Cardiac septum (tissue), 1 donor: ENCODE measurements at regions not wholly inside any gene's neighbourhood (a gene's known extent, or its start where the extent isn't known, plus 50 kb on each side); places are given as distances from the start of the nearest gene placed in this dataset.

Experiments
- DNase-seq: peaks from one replicate; pipeline ENCODE4 v3.0.0-alpha.2; 2020; ENCODE audit warnings: low spot score
- intact Hi-C: fragments of 100-400 bp; cut with DNase I; formaldehyde crosslinking; loops from one replicate; pipeline ENCODE4 v1.14.0; 2022
- donor health status: DM: no; HTN: no; CAD: no.

DNA sequence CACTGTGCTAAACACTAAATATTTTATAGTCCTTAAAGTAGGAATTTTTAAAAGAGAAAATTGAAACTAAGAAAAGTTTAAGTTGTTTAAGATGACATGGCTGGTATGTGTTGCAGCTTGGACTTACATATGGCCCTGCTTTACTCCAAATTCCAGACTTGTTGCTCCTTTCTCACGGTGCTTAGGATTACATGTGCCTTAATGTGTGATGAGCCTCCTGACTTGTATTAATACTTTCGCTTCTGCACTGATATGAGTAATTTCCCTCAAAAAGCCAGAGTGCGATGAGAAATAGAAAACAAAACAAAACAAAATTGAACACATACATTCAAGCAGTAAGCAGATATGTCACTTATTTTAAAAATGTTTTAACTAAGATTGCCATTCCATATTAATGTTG is 250.2 kb downstream of the VGLL3 start:
- DNase-seq, result no peak
- intact Hi-C loops, result no loop called here

DNA sequence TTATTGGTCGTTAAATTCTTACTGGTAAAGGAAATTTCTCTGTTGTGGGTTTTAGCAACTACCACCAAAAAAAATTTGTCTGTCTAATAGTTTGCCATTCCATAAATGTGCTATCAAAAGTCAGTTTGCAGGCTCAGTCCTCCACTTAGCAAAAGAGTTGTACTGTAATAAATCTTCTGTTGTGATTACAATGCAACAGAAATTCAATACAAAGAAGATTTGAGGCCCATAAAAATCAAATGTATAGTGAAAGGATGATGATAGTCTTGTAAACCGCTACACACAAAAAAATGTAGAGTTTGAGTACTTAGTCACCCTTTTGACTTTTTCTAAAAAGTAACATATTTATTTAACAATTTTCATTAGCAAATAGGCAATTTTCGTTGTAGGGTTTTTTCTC is 251.7 kb downstream of the VGLL3 start:
- intact Hi-C loops, result no loop called here
- no peak for DNase-seq

DNA sequence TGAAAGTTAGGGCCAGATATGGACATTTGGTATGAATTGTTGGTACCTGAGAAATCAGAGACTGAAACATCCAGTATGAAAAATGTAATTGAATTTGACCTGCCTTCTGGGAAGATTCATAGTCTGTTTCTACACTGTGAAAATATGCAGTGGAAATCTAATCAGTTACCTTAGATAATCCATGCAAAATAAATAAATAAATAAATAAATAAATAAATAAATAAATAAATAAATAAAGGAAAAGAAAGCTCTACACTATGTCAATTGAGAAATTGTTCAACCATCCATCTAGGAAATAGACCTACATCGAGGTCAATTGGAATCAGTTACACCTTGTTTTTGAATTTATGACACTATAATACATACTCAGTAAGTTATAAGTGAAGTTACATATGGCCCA is 252.3 kb downstream of the VGLL3 start:
- no peak for DNase-seq
- intact Hi-C loops, result no loop called here

DNA sequence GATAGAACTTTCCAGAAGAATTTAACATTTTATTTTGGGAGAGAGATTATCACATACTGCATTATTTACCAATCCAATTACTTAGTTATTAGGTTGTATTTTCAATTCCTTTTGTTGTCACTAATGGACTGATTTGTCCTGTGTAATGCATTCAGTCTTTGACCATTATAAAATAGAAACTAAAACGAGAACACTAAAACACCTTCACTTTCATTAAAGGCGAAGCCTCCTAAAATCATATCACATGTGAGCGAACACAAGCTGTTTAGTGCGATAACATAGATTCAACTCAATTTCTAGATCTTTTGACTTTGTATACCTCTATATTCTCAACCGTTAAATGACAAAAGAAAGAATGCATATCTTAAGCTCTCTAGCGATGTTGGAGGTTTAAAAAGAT is 253.4 kb downstream of the VGLL3 start:
- intact Hi-C loops, result no loop called here

DNA sequence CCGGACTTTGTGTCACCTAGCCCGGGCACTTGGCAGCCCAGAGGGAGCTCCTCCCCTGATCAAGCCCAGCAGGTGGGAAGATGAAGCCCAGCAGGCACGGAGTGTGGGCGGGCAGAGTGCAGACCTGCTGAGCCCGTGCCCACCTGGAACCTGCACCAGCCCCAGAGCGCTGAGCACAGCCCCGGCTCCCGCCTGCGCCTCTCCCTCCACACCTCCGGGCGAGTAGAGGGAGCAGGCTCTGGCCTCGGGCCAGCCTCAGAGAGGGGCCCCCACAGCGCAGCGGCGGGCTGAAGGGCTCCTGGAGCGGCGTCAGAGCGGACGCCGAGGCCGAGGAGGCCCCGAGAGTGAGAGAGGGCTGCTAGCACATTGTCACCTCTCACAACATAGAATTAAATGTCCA is 257.7 kb downstream of the VGLL3 start:
- intact Hi-C loops, result no loop called here
- no peak for DNase-seq

More for the DNA sequence above, 253.4 kb downstream of the VGLL3 start:
- DNase-seq, result no peak

DNA sequence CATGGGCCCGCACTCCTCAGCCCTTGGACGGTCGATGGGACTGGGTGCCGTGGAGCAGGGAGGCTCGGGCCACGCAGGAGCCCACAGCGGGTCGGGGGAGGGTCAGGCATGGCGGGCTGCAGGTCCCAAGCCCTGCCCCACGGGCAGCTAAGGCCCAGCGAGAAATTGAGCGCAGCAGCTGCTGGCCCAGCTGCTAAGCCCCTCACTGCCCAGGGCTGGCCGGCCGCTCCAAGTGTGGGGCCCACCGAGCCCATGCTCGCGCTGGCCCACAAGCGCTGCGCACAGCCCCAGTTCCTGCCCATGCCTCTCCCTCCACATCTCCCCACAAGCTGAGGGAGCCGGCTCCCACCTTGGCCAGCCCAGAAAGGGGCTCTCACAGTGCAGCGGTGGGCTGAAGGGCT is 259.4 kb downstream of the VGLL3 start:
- intact Hi-C loops, result no loop called here
- DNase-seq, result no peak

DNA sequence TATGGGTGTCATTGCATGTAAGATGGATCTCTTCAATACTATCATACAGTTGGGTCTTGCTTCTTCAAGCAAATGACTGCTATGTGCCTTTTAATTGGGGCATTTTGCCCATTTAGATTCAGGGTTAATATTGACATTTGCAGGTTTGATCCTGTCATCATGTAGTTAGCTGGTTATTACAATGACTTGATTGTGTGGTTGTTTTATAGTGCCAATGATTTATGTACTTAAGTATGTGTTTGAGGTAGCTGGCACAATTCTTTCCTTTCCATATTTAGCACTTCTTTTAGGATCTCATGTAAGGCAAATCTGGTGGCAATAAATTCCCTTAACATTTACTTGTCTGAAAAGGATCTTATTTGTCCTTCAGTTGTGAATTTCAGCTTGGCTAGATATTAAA is 267.5 kb downstream of the VGLL3 start:
- DNase-seq, result no peak
- intact Hi-C loops, result no loop called here

DNA sequence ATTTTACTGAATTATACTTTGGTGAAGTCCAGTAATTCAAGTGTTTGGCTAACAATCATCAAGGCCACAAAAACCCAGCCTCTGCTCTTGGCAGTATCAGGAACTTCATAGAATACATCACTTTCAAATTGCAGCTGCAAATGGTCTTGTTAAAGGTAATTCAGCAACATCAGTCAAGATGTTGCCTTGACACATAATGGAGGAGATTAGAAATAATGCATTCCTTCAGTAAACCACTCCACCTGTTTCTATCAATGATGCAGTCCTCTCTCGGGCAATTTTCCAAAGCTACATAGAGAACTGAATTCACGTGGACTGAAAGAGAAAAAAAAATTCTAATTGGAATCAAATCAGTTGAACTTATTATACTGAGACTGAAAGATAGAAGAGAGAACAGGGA is 279.3 kb downstream of the VGLL3 start:
- intact Hi-C loops, result no loop called here
- DNase-seq, result no peak

DNA sequence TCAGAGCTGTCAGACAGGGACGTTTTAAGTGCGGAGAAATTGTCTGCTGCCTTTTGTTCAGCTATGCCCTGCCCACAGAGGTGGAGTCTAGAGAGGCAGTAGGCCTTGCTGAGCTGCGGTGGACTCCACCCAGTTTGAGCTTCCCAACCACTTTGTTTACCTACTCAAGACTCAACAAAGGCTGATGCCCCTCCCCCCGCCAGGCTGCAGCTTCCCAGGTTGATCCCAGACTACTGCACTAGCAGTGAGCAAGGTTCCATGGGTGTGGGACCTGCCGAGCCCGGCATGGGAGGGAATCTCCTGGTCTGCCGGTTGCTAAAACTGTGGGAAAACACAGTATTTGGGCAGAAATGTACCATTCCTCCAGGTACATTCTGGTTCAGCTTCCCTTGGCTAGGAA is 282.1 kb downstream of the VGLL3 start:
- intact Hi-C loops, result no loop called here
- DNase-seq, result no peak

DNA sequence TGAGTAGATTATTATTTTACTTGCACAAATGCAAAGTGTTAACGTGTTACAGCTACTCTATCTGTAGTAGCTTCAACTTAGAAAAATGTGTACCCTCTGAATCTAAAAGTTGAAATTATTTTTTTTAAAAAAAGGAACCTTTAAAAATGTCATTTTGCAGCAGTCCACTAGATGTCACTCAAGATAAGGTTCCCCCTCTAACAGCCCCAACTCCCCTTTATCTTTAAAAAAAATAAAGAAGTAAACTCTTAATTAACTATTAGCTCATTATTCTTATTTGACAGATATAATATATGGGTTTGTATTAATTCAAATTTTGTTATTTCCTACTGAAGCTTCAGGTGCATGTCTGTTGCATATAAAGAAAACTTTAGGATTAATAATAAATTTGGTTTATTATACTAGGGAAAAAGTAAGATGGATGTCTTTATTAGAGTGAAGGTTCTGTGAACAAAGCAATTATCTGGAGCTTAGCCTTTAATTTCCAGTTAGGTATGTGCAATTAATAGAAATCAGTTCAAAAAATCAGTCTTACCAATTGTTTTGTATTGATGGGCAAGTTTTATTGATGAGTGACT is 288.5 kb downstream of the VGLL3 start:
- intact Hi-C loops, result no loop called here

DNA sequence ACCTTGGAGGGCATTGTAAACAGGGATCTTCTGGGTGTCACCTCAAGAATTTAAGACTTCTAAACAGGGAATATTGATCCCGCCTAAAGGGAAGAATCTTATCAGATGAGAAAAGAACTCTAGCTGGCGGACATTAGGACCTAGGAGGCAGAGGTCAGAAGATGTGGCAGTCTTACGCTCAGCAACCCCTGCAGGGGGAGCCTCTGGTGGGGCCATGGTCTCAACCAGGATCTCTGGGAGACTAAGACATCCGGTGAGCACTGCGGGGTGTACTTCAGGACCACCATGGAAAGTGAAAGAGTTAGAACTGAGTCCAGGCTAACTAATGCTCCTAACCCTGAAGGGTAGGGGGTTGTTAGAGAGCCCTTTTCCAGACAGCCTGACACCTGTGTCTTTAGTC is 295.2 kb downstream of the VGLL3 start:
- no peak for DNase-seq
- intact Hi-C loops, result no loop called here

More for the DNA sequence above, 288.5 kb downstream of the VGLL3 start:
- DNase-seq, result no peak

DNA sequence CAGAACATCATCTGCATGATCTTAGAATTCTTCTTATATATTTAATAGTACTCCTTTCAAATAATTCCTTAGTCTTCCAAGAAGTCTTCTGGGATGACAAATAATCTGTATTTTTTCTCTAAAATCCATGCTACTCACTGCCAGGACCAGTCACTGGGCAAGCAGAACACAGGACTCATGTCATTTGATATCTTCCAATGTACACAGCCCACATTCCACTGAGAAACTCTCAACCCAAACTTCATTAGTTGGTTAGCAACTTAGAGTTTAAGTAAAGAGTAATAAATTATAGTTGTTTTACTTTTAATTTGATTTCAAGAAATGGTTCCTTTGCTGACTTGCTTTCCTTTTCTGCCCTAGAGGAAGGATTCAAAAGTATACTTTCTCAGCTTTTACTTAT is 317.0 kb downstream of the VGLL3 start:
- intact Hi-C loops, result no loop called here
- no peak for DNase-seq

DNA sequence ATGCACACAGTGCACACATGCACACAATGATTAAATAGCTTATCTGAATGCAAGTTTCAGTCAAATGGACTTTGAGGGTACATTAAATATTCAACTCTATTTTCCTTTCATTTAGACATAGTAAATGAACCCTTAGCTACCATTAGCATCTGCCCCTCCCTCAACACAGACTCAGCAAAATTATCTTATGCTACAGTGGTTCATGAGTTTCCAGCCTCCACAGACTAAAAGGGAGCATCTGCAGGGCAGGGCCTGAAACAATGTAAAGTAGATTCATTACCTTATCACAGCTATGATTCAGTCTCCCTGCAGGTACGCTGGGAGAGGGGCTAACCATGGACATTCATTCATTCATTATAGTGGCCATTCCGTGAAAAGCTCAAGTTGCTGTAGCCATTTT is 329.1 kb downstream of the VGLL3 start:
- DNase-seq, result no peak
- intact Hi-C loops, result no loop called here

DNA sequence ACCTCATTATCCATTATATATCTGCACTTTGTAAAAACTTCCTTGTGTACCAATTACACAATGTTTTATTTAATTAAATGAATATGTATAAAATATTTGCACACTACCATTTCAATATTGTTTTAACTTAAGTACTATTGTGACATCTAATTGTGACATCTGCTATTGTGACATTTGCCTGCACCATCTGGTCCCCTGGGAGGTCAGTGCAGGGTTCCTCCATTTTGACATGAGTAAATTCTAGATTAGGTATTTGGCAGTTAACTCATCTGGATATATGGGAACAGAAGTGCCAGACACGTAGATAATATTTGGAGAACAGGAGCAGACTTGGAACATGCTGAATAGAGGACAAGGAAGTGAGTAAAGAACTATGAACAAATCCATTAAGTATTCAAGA is 332.1 kb downstream of the VGLL3 start:
- intact Hi-C loops, result no loop called here
- DNase-seq, result no peak

DNA sequence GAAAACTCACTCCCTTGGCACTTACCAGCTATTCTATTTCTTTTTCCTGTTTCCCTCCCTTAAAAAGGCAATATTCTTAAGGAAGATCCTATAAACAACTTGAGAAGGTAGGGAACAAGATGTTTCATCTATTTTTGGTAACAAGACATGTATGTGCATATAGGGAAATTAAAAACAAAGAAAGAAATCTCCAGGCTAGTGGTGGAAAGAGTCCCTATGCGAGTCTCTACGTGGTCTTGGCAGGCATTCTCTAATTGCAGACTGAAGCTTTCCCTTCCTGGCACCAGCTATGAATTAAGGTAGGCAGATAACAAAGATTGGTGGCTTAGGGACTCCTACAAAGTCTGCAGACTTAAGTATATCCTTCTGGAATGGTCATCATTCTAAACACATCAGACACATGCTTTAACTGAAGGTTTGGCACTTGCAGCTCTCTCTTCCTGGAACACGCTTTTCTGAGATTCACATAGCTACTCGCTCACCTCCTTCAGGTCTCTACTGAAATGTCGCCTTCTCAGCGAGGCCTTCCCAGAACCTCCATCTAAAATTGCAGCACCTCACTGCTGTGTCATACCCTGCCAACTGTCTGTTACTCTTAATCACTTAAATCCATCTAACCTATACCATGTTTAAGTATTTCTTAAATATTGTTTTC is 336.0 kb downstream of the VGLL3 start:
- DNase-seq, result no peak
- intact Hi-C loops, result no loop called here

DNA sequence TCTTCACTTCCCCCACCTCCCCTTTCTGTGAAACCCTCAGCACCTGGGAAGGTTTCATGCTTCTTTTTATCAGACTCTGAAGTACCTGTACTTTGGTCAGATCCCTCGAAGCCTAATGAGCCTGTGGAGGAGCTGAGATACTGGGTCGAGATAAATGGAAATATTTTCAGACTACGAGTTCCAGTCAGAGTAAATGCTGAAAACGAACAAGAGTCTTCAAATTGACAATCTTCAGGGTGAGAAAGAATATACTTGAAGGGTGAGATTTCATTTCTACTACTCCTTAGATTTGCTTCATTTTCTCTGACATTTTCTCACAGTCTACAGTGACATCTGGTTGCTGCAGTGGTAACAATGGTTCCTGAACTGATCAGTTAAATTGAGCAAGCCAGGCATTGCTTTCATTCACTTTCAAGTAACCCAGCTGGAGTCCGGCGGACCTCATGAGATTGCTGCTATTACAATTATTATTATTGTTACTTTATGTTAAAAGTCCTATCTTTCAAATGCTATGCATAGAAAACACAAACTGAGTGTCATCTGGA is 337.2 kb downstream of the VGLL3 start:
- intact Hi-C loops, result no loop called here
- no peak for DNase-seq

DNA sequence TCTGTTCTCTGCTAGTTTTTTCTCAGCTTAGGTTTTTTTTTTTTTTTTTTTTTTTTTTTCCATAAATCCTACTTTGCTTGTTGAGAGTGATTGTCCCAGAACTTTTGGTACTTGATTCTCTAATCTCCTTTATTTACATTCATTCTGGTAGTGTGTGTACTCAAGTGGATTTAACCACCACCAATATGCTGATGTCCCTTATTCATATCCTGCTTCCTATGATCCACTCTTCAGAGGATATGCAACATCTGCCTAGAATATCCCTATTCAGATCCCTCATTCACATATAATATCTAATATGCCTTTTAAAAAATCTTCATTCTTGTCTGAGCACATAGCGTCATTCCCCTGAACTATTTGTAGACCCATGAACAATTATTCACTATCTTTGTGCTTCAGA is 342.9 kb downstream of the VGLL3 start:
- no peak for DNase-seq
- intact Hi-C loops, result no loop called here

DNA sequence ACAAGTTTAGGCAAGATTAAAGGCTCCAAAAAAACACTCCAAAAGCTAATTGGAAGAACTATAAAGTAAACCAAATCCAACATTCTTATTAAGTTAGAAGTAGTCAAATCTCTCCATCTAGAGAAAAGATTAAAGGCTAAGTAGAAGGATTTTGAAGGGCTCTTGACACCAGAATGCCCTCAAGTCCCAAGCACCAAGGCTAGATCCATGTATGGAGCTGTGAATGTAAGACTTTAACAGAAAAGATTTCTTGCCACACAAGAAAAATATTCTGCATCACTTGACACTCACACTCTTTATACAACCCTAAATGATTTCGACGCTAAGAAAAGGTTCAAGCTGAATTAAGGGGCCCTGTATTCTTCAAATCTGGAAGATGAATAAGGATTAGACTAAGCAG is 345.2 kb downstream of the VGLL3 start:
- intact Hi-C loops, result no loop called here
- DNase-seq, result no peak

DNA sequence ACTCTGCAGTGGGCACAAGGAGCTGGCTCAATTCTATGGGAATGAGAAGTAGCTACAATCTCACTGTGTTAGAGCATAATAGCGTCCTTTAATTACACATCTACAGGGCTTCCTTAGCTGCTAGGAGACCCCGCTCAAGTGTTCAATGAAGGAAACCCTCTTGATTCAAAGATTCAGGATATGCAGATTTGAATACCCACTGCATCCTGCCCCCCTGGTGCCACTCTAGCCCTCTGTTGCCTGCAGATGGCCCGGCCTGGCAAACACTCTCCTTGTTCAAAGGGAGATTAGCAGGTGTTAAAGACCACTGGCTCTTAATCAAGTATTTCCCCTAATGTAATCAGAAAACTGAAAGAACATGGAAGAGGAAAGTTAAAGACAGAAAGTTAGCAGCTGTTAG is 356.6 kb downstream of the VGLL3 start:
- no peak for DNase-seq
- intact Hi-C loops, result no loop called here

DNA sequence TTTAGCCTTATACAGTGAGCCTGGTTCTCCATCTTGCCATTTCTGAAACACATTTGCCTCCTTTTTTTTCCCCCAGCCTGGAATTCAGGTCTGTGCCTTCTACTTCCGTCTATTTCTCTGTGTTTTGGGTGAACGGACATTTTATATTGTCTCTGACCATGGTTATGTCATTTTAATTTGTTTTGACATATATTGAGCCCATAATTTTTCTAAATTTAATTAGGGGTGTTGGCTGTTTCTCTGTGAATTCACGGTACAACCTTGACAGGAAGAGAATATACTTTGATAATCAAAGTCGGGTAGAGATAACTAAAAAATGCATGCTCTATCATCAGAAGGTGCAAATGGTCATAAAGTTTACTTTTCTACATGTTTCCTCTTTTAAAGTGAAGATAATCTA is 361.4 kb downstream of the VGLL3 start:
- intact Hi-C loops, result no loop called here
- DNase-seq, result no peak

DNA sequence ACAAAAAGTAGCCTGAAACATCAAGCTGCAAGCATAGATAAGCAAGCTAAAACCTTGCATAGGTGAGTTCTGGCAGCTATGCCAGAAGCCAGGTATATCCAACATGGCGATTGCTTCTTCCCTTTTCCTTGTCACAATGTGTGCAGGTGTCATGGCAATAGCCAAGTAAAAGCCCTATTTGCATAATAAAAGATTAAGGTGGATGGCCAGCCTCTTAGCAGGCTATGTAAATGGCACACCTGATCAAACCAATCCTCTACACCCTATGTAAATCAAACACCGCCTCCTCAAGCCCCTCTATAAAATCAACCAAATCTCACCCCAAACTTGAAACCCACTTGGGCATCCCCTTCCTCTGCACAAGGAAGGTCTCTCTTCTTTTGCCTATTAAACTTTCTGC is 366.8 kb downstream of the VGLL3 start:
- intact Hi-C loops, result no loop called here

DNA sequence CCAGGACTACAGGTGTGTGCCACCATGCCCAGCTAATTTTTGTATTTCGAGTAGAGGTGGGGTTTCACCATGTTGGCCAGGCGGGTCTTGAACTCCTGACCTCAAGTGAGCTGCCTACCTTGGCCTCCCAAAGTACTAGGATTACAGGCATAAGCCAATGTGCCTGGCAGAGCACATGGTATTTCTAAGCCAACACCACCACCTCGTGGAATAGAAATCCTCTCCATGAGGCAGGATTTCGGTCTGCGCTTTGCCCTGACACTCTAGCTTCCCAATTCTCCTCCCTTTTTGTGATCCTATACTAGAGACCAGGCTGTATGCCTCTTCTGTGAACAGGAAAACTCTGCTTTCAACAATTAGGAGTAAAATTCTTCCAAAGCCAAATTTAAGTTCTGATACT is 372.2 kb downstream of the VGLL3 start:
- DNase-seq, result no peak
- intact Hi-C loops, result no loop called here

More for the DNA sequence above, 366.8 kb downstream of the VGLL3 start:
- no peak for DNase-seq
